GM18508 (cell line): ENCODE measurements at regions not wholly inside any gene's neighbourhood (a gene's known extent, or its start where the extent isn't known, plus 50 kb on each side); places are given as distances from the start of the nearest gene placed in this dataset.

Source experiments
- ATAC-seq: cut with Tn5 transposase; IDR thresholded peaks from one replicate; pipeline ENCODE4 v1.9.1; 2021; ENCODE audit warnings: moderate number of reproducible peaks; ENCODE audit not compliant: insufficient read depth, unreplicated experiment

GRCh38 chr12:22882559-22882958, 257.6 kb downstream of the ETNK1 start:
- ATAC-seq, result no peak

GRCh38 chr12:22893878-22894277, 268.9 kb downstream of the ETNK1 start:
- no peak for ATAC-seq

- ATAC-seq, result no peak
These were observed 274.2 kb downstream of the ETNK1 start for GRCh38 chr12:22899184-22899583.

GRCh38 chr12:22900401-22900800, 275.4 kb downstream of the ETNK1 start:
- no peak for ATAC-seq

GRCh38 chr12:22904485-22904884, 279.5 kb downstream of the ETNK1 start:
- no peak for ATAC-seq

GRCh38 chr12:22916241-22916640, 291.3 kb downstream of the ETNK1 start:
- ATAC-seq, result no peak

- no peak for ATAC-seq
These were observed 291.8 kb downstream of the ETNK1 start for GRCh38 chr12:22916815-22917214.

GRCh38 chr12:22919883-22920282, 294.9 kb downstream of the ETNK1 start:
- ATAC-seq, result no peak

- ATAC-seq, result no peak
These were observed 298.8 kb downstream of the ETNK1 start for GRCh38 chr12:22923768-22924167.

- no peak for ATAC-seq
These were observed 299.4 kb downstream of the ETNK1 start for GRCh38 chr12:22924391-22924790.

GRCh38 chr12:22925623-22926022, 300.7 kb downstream of the ETNK1 start:
- no peak for ATAC-seq

GRCh38 chr12:22932431-22932830, 307.5 kb downstream of the ETNK1 start:
- no peak for ATAC-seq

- ATAC-seq, result no peak
These were observed 310.1 kb downstream of the ETNK1 start for GRCh38 chr12:22935090-22935489.

GRCh38 chr12:22935501-22935900, 310.5 kb downstream of the ETNK1 start:
- ATAC-seq, result no peak

- ATAC-seq, result no peak
These were observed 313.4 kb downstream of the ETNK1 start for GRCh38 chr12:22938323-22938722.

GRCh38 chr12:22951206-22951605, 326.2 kb downstream of the ETNK1 start:
- no peak for ATAC-seq

GRCh38 chr12:22956690-22957089, 331.7 kb downstream of the ETNK1 start:
- no peak for ATAC-seq

- no peak for ATAC-seq
These were observed 342.2 kb downstream of the ETNK1 start for GRCh38 chr12:22967171-22967570.

- no peak for ATAC-seq
These were observed 344.6 kb downstream of the ETNK1 start for GRCh38 chr12:22969521-22969920.

- no peak for ATAC-seq
These were observed 346.3 kb downstream of the ETNK1 start for GRCh38 chr12:22971247-22971646.

- ATAC-seq, result no peak
These were observed 346.8 kb downstream of the ETNK1 start for GRCh38 chr12:22971701-22972191.

- no peak for ATAC-seq
These were observed 349.9 kb downstream of the ETNK1 start for GRCh38 chr12:22974865-22975264.

- ATAC-seq, result no peak
These were observed 354.0 kb downstream of the ETNK1 start for GRCh38 chr12:22978962-22979361.
